ENCODE measurements at regions not wholly inside any gene's neighbourhood (a gene's known extent, or its start where the extent isn't known, plus 50 kb on each side); places are given as distances from the start of the nearest gene placed in this dataset.

DNA sequence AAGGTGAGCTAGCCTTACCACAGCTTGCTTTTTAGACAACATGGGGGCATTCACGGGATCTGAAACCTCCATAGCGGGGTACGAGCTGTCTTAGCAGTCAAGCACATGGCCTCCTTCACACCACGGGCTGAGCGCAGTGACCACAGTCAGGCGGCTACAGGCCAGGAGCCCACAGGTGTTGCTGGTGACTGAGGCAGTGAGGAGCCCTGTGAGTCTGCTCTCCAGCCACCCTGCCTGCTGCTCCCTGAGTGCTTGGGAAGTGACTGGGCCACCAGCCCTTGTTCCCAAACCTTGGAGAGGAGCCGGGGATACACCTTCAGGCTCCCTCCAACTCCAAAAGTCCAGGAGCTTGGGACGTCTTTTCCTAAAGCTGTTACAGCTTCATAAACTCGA lies 418.1 kb upstream of the MYT1L start:
- no peaks in the 10 kb centered on the region for H4K20me1 ChIP-seq (ENCODE audit: control insufficient read depth, insufficient read depth, low read depth, low read length)
- no peaks in the 10 kb centered on the region for H3K9me2 ChIP-seq (replicated peaks; ENCODE audit: control insufficient read depth, low read length)
- no peak overlapping the region for H3K4me3 ChIP-seq (ENCODE audit: low read length)
- no peak overlapping the region for H3K4me2 ChIP-seq (ENCODE audit: low read length)
- no peaks in the 10 kb centered on the region for H3K79me2 ChIP-seq (ENCODE audit: control insufficient read depth, low read length)
- H3K4me1 ChIP-seq (ENCODE audit: control insufficient read depth, low read length) = no peaks in the 10 kb centered on the region
- no peak overlapping the region for H3K27ac ChIP-seq (ENCODE audit: low read depth, low read length)
- no peaks in the 10 kb centered on the region for H3K27me3 ChIP-seq (ENCODE audit: control insufficient read depth, low read length)
- peaks cover 13% of the 10 kb centered on the region; the same call in 1 of the 2 replicates for H3K9me3 ChIP-seq (ENCODE audit: control insufficient read depth, insufficient read depth, low read length)
- H3F3A ChIP-seq (ENCODE audit: control insufficient read depth, insufficient read depth) = no peaks in the 10 kb centered on the region
- no peaks in the 10 kb centered on the region for H3K36me3 ChIP-seq (ENCODE audit: control insufficient read depth, low read length)
- no peak for TF ChIP-seq EZH2phosphoT487 (IDR thresholded peaks at IDR 0.05; ENCODE audit: borderline replicate concordance, low read length)
- TF ChIP-seq, protein P1, sequence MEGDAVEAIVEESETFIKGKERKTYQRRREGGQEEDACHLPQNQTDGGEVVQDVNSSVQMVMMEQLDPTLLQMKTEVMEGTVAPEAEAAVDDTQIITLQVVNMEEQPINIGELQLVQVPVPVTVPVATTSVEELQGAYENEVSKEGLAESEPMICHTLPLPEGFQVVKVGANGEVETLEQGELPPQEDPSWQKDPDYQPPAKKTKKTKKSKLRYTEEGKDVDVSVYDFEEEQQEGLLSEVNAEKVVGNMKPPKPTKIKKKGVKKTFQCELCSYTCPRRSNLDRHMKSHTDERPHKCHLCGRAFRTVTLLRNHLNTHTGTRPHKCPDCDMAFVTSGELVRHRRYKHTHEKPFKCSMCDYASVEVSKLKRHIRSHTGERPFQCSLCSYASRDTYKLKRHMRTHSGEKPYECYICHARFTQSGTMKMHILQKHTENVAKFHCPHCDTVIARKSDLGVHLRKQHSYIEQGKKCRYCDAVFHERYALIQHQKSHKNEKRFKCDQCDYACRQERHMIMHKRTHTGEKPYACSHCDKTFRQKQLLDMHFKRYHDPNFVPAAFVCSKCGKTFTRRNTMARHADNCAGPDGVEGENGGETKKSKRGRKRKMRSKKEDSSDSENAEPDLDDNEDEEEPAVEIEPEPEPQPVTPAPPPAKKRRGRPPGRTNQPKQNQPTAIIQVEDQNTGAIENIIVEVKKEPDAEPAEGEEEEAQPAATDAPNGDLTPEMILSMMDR (IDR thresholded peaks at IDR 0.05; ENCODE audit: low read depth, low read length, poor library complexity, severe bottlenecking) = no peak

DNA sequence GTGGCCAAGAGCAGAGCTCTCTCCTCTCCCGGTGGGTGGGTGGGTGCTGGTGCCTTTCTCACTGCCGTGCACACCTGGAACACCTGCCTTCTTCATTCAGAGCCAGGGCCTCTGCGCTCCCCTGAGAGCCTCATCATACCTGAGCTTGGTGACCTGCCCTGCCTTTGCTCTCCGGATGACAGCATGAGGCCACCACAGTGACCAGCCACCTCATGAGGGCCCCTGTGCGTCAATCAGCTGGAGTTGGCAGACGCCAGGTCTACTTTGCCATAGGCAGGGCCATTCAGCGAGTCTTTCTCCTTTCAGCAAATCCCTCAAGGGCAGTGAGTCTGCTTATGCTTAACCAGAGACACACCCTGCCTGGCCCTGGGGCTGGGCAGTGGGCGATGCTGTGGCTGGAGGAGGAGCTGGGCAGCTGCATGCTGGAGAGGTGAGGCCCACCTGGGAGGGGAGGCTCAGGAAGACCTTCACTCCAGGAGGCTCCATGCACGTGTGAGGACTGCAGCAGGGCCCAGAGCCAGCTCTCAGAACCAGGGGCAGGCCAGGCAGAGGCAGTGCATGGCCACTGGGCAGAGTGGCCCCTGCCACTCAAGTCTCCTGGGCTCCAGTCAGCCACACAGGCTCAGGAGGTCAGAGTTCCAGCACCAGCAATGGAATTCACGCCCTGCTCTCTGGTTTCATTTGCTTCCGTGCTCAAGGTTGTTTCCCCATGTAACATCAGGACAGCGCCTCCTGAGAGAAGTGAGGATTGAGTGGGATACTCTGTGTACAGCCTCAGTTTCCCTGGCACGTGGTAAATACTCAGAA lies 417.5 kb upstream of the MYT1L start:
- Histone ChIP-seq H3K36me3 (ENCODE audit: control insufficient read depth, low read length) (no peaks in the 10 kb centered on the region), H3K4me3 (ENCODE audit: low read length) (no peak overlapping the region), H3K27ac (ENCODE audit: low read depth, low read length) (no peak overlapping the region), H3K4me1 (ENCODE audit: control insufficient read depth, low read length) (no peaks in the 10 kb centered on the region), H3K9me3 (ENCODE audit: control insufficient read depth, insufficient read depth, low read length) (peaks cover 7% of the 10 kb centered on the region; the same call in 1 of the 2 replicates), H3F3A (ENCODE audit: control insufficient read depth, insufficient read depth) (no peaks in the 10 kb centered on the region), H3K4me2 (ENCODE audit: low read length) (no peak overlapping the region), H3K79me2 (ENCODE audit: control insufficient read depth, low read length) (no peaks in the 10 kb centered on the region), H3K27me3 (ENCODE audit: control insufficient read depth, low read length) (no peaks in the 10 kb centered on the region), H4K20me1 (ENCODE audit: control insufficient read depth, insufficient read depth, low read depth, low read length) (no peaks in the 10 kb centered on the region), H3K9me2 (replicated peaks; ENCODE audit: control insufficient read depth, low read length) (no peaks in the 10 kb centered on the region)
- TF ChIP-seq, protein P1 (IDR thresholded peaks at IDR 0.05; ENCODE audit: low read depth, low read length, poor library complexity, severe bottlenecking) = no peak
- TF ChIP-seq EZH2phosphoT487 (IDR thresholded peaks at IDR 0.05; ENCODE audit: borderline replicate concordance, low read length) = no peak

DNA sequence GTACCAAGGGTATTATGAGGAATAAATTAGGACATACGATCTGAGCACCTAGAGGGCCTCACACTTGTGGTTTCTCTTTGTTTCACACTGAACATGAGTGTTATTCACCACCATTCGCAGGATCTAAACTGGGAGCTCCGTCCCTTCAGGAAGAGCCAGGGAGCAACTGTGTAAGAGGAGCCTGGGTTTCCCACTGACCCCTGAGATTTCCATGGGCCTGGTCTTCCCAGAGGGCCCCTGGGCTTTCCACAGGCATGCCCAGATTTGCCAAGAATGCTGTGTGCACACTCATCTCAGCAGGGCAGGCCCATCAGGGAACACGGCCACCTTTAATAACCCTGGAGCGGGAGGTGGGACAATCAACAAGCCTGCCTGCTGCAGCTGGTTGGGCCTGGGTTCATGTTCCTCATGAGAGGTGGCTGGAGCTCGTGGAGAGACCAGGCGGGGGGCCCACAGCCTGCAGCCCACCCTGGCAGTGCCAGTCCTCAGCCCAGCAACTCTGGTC lies 416.8 kb upstream of the MYT1L start:
- Histone ChIP-seq H3K27me3 (ENCODE audit: control insufficient read depth, low read length) (no peaks in the 10 kb centered on the region), H3F3A (ENCODE audit: control insufficient read depth, insufficient read depth) (no peaks in the 10 kb centered on the region), H3K36me3 (ENCODE audit: control insufficient read depth, low read length) (no peaks in the 10 kb centered on the region), H4K20me1 (ENCODE audit: control insufficient read depth, insufficient read depth, low read depth, low read length) (no peaks in the 10 kb centered on the region), H3K79me2 (ENCODE audit: control insufficient read depth, low read length) (no peaks in the 10 kb centered on the region), H3K9me3 (ENCODE audit: control insufficient read depth, insufficient read depth, low read length) (peaks cover 4% of the 10 kb centered on the region; the same call in 1 of the 2 replicates), H3K27ac (ENCODE audit: low read depth, low read length) (no peak overlapping the region), H3K9me2 (replicated peaks; ENCODE audit: control insufficient read depth, low read length) (no peaks in the 10 kb centered on the region), H3K4me2 (ENCODE audit: low read length) (no peak overlapping the region), H3K4me3 (ENCODE audit: low read length) (no peak overlapping the region), H3K4me1 (ENCODE audit: control insufficient read depth, low read length) (no peaks in the 10 kb centered on the region)
- no peak for TF ChIP-seq EZH2phosphoT487 (IDR thresholded peaks at IDR 0.05; ENCODE audit: borderline replicate concordance, low read length)
- TF ChIP-seq, protein P1 (IDR thresholded peaks at IDR 0.05; ENCODE audit: low read depth, low read length, poor library complexity, severe bottlenecking) = no peak

All from DOHH2 (cell line).